RWPE1 (cell line): ENCODE measurements at regions not wholly inside any gene's neighbourhood (a gene's known extent, or its start where the extent isn't known, plus 50 kb on each side); places are given as distances from the start of the nearest gene placed in this dataset.
"Not testable (repeated sequence)": the region's sequence is repeated elsewhere in the genome, so short reads cannot be mapped to it uniquely, and the experiment has no call there.

Experiments used
- CTCF ChIA-PET: fragments of 350-600 bp; sonication (Branson Sonifier 250); formaldehyde crosslinking; extraction: SDS; loops from one replicate; lab custom pipeline; 2021; lab: Yijun Ruan, JAX
- POLR2A ChIA-PET: fragments of 400-600 bp; formaldehyde crosslinking; extraction: SDS; loops from one replicate; lab custom pipeline; 2020; ENCODE audit warnings: antibody characterized with exemption; ENCODE audit not compliant: low non-redundant PET; lab: Yijun Ruan, JAX
- DNase-seq: peaks from one replicate; pipeline ENCODE4 v3.0.0; 2012; ENCODE audit warnings: low spot score
- H3K27ac ChIP-seq: fragments of 450-650 bp; 2 replicates; pipeline ENCODE4 v1.5.1; 2017
- CTCF ChIP-seq: fragments of 450-650 bp; conservative IDR thresholded peaks from 2 replicates; pipeline ENCODE4 v1.5.1; 2017; ENCODE audit warnings: low read depth, mild to moderate bottlenecking

GRCh38 chr5:2093859-2094615, 211.3 kb upstream of the IRX4 start:
- ChIA-PET CTCF (no interaction called here), POLR2A (no interaction called here)
- TF ChIP-seq CTCF, result no peak
- peak overlapping the region; percentile 90 for H3K27ac ChIP-seq
- DNase-seq, result peak; percentile 69

- ChIA-PET POLR2A (no interaction called here), CTCF (no interaction called here)
- no peak for DNase-seq
- H3K27ac ChIP-seq, result no peak overlapping the region
- no peak for TF ChIP-seq CTCF
Observed at GRCh38 chr5:2091921-2092320, 209.2 kb upstream of the IRX4 start.

GRCh38 chr5:2087980-2088379, 205.3 kb upstream of the IRX4 start:
- CTCF ChIA-PET, result no interaction called here
- H3K27ac ChIP-seq, result no peak overlapping the region
- POLR2A ChIA-PET, result no interaction called here
- no peak for DNase-seq
- TF ChIP-seq CTCF, result no peak

DNA sequence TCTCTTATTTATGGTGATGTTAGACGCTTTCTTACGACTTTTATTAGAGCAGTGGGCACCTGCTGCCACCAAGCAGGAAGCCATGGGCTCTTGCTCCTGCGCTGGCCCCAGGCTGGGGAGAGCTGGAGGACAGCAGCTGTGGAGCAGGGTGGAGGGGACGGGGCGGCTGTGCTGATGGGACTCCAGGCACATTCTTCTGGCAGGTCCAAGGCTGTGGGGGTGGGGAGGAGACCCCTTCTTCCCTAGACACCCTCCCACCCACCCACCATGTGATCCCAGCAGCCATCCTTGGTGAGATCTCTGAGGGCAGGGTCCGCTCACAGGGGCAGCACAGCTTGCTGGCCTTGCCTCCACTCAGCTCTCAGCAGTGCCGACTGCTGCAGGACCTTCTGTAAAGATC, 192.6 kb upstream of the IRX4 start:
- CTCF ChIA-PET, result no interaction called here
- H3K27ac ChIP-seq, result no peak overlapping the region
- no peak for TF ChIP-seq CTCF
- POLR2A ChIA-PET, result no interaction called here
- DNase-seq, result no peak

- DNase-seq, result no peak
- ChIA-PET CTCF (interaction anchor here (0.7 kb wide), 1 partner anchor 57 kb away, joined by 3 read pairs; no protein-coding TSS in a partner anchor), POLR2A (no interaction called here)
- TF ChIP-seq CTCF, result no peak
- H3K27ac ChIP-seq, result no peak overlapping the region
Observed at GRCh38 chr5:2071562-2071961, 188.8 kb upstream of the IRX4 start.

- H3K27ac ChIP-seq, DNase-seq, POLR2A ChIA-PET, CTCF ChIA-PET: not testable (repeated sequence)
Observed at GRCh38 chr5:2070787-2071186, 188.1 kb upstream of the IRX4 start.

GRCh38 chr5:2068531-2068930, 185.8 kb upstream of the IRX4 start:
- ChIA-PET POLR2A (no interaction called here), CTCF (no interaction called here)
- TF ChIP-seq CTCF, result no peak
- H3K27ac ChIP-seq, result no peak overlapping the region
- DNase-seq, result no peak
